HFF-Myc (cell line): ENCODE measurements at regions not wholly inside any gene's neighbourhood (a gene's known extent, or its start where the extent isn't known, plus 50 kb on each side); places are given as distances from the start of the nearest gene placed in this dataset.

ENCODE experiments used
- DNase-seq: peaks from one replicate; pipeline ENCODE4 v3.0.0-alpha.2; 2011; ENCODE audit warnings: low read depth; ENCODE audit errors: extremely low read depth
- H3K4me3 ChIP-seq: replicated peaks from 2 replicates; pipeline ENCODE4 v1.5.1; 2011; ENCODE audit warnings: low read depth, mild to moderate bottlenecking, control low read depth, low read length
- CTCF ChIP-seq: IDR thresholded peaks from 2 replicates; pipeline ENCODE4 v1.5.1; 2012; ENCODE audit warnings: mild to moderate bottlenecking, low read depth, low read length, control low read depth; ENCODE audit errors: missing control alignments

GRCh38 chr13:30849611-30850010 is 56.5 kb upstream of the MEDAG start:
- no peak overlapping the region for H3K4me3 ChIP-seq
- no peak for DNase-seq
- no peak for TF ChIP-seq CTCF

- TF ChIP-seq CTCF: no peak
- no peak for DNase-seq
- H3K4me3 ChIP-seq: no peak overlapping the region
Observed at GRCh38 chr13:30850204-30850866, 55.7 kb upstream of the MEDAG start.

GRCh38 chr13:30850867-30851211 is 55.2 kb upstream of the MEDAG start:
- no peak overlapping the region for H3K4me3 ChIP-seq
- no peak for TF ChIP-seq CTCF
- DNase-seq: no peak

- no peak for DNase-seq
- no peak overlapping the region for H3K4me3 ChIP-seq
- no peak for TF ChIP-seq CTCF
Observed at GRCh38 chr13:30851697-30852096, 54.4 kb upstream of the MEDAG start.

- TF ChIP-seq CTCF: no peak
- no peak overlapping the region for H3K4me3 ChIP-seq
- no peak for DNase-seq
Observed at GRCh38 chr13:30855569-30855968, 50.5 kb upstream of the MEDAG start.

- no peak for DNase-seq
- TF ChIP-seq CTCF: no peak
- no peak overlapping the region for H3K4me3 ChIP-seq
Observed at GRCh38 chr13:30856005-30856790, 49.9 kb upstream of the MEDAG start.
